ENCODE measurements at regions not wholly inside any gene's neighbourhood (a gene's known extent, or its start where the extent isn't known, plus 50 kb on each side); places are given as distances from the start of the nearest gene placed in this dataset.

- ATAC-seq, result no peak
- Histone ChIP-seq H3K4me3 (no peak overlapping the region), H4K20me1 (replicated peaks; ENCODE audit: insufficient read depth) (no peaks in the 10 kb centered on the region), H3K79me2 (replicated peaks; ENCODE audit: insufficient read depth) (no peaks in the 10 kb centered on the region), H3F3A (replicated peaks; ENCODE audit: low read depth) (no peaks in the 10 kb centered on the region), H3K27me3 (ENCODE audit: insufficient read depth) (no peaks in the 10 kb centered on the region), H2AFZ (no peak overlapping the region), H3K9me2 (ENCODE audit: insufficient read depth) (no peaks in the 10 kb centered on the region; the same call in 1 of the 2 replicates), H3K36me3 (ENCODE audit: insufficient read depth) (no peaks in the 10 kb centered on the region), H3K27ac (ENCODE audit: low read depth) (no peak overlapping the region), H3K4me1 (ENCODE audit: insufficient read depth) (no peaks in the 10 kb centered on the region), H3K4me2 (no peak overlapping the region)
- no peak overlapping the region for H3K4me3 Mint-ChIP-seq
- no peaks in the 10 kb centered on the region for H3K9me3 Mint-ChIP-seq
- no peak overlapping the region for H3K27ac Mint-ChIP-seq
- H3K27me3 Mint-ChIP-seq (ENCODE audit: insufficient read depth, low read depth, poor library complexity), result peaks cover 12% of the 10 kb centered on the region
- no peak for DNase-seq (ENCODE audit: low spot score)
- H3K36me3 Mint-ChIP-seq (ENCODE audit: low read depth), result no peaks in the 10 kb centered on the region
- H3K4me1 Mint-ChIP-seq, result no peaks in the 10 kb centered on the region
- TF ChIP-seq JUNB (IDR thresholded peaks at IDR 0.05; ENCODE audit: unreplicated experiment), result no peak
- no peak for TF ChIP-seq NANOG (IDR thresholded peaks at IDR 0.05; ENCODE audit: borderline replicate concordance)
- TF ChIP-seq POLR2AphosphoS5 (IDR thresholded peaks at IDR 0.05; ENCODE audit: low read depth), result no peak
- TF ChIP-seq CREB1 (CRISPR knock-in tag; IDR thresholded peaks at IDR 0.05; ENCODE audit: low read depth), result no peak
- no peak for TF ChIP-seq ZNF462 (CRISPR knock-in tag; IDR thresholded peaks at IDR 0.05)
- no peak for TF ChIP-seq CTCF (conservative IDR thresholded peaks at IDR 0.05; ENCODE audit: low read depth in 2 of 2)
- TF ChIP-seq ZNF114 (CRISPR knock-in tag; IDR thresholded peaks at IDR 0.05), result no peak
- TF ChIP-seq ETS1 (IDR thresholded peaks at IDR 0.05), result no peak
- no peak for TF ChIP-seq REST (IDR thresholded peaks at IDR 0.05; ENCODE audit: unreplicated experiment)
- no peak for TF ChIP-seq ZNF331 (CRISPR knock-in tag; IDR thresholded peaks at IDR 0.05; ENCODE audit: low read depth)
- no peak for TF ChIP-seq EZH2 (IDR thresholded peaks at IDR 0.05; ENCODE audit: low read depth, unreplicated experiment)
- no peak for TF ChIP-seq STAT1 (IDR thresholded peaks at IDR 0.05; ENCODE audit: unreplicated experiment)
- TF ChIP-seq EZH2phosphoT487 (IDR thresholded peaks at IDR 0.05; ENCODE audit: unreplicated experiment), result no peak
Observed at GRCh38 chr10:124341768-124342135, 77.0 kb downstream of the OAT start.
